HFF-Myc (cell line): ENCODE measurements at regions not wholly inside any gene's neighbourhood (a gene's known extent, or its start where the extent isn't known, plus 50 kb on each side); places are given as distances from the start of the nearest gene placed in this dataset.
"Not testable (repeated sequence)": the region's sequence is repeated elsewhere in the genome, so short reads cannot be mapped to it uniquely, and the experiment has no call there.

Experiments
- DNase-seq: peaks from one replicate; pipeline ENCODE4 v3.0.0-alpha.2; 2011; ENCODE audit warnings: low read depth; ENCODE audit errors: extremely low read depth
- H3K4me3 ChIP-seq: replicated peaks from 2 replicates; pipeline ENCODE4 v1.5.1; 2011; ENCODE audit warnings: low read depth, mild to moderate bottlenecking, control low read depth, low read length
- TF ChIP-seq, protein P1 (sequence below): IDR thresholded peaks from 2 replicates; pipeline ENCODE4 v1.5.1; 2012; ENCODE audit warnings: mild to moderate bottlenecking, low read depth, low read length, control low read depth; ENCODE audit errors: missing control alignments

DNA sequence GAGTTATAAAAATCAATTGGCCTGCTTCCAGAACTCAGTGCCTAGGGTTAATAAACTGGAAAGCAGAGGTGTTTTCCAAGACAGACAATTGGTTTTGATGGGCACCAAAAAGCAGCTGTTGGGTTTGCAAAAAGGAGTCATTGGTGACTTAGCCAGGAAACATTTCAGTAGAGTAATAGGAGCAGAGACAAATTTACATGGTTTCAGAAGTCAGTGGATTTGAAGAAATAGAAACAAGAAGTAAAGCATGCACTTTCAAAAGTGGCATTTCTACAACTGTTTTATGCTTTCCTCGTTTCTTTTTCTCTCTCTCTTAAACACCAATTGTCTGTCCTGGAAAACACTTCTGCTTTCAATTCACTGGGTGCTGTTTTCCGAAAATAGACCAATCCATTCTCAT lies 87.8 kb downstream of the GLUL start:
- TF ChIP-seq, protein P1, sequence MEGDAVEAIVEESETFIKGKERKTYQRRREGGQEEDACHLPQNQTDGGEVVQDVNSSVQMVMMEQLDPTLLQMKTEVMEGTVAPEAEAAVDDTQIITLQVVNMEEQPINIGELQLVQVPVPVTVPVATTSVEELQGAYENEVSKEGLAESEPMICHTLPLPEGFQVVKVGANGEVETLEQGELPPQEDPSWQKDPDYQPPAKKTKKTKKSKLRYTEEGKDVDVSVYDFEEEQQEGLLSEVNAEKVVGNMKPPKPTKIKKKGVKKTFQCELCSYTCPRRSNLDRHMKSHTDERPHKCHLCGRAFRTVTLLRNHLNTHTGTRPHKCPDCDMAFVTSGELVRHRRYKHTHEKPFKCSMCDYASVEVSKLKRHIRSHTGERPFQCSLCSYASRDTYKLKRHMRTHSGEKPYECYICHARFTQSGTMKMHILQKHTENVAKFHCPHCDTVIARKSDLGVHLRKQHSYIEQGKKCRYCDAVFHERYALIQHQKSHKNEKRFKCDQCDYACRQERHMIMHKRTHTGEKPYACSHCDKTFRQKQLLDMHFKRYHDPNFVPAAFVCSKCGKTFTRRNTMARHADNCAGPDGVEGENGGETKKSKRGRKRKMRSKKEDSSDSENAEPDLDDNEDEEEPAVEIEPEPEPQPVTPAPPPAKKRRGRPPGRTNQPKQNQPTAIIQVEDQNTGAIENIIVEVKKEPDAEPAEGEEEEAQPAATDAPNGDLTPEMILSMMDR = no peak
- H3K4me3 ChIP-seq = no peak overlapping the region
- DNase-seq = no peak

DNA sequence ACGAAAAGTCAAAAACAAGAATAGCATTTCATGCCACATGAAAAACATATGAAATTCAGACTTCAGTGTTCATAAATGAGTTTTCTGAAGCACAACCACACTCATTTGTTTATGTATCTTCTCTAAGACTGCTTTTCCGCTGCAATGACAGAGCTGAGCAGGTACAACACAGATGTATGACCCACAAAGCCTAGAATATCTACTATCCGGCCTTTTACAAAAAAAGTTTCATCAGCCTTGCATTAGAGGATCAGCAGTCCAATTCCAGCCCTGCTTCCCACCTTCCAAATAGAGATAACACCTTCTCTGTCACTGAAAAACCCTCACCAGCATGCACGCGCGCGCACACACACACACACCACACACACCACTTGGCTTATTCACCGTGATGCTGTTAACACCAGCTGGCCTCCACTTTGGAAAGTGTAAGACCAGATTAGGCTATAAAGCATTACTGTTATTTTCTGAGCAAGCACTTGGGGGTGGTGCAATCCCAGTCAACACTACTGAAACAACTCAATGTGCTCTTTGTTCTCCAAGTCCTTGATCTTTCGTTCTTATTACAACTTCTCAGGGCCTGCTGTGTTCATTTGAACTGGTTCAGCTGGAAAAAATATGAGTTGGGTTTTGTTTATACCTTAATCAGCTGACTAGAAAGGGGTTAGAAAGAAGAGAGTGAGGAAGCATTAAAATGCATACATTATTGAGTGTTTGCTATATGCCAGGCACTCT lies 90.0 kb downstream of the GLUL start:
- no peak for DNase-seq
- TF ChIP-seq, protein P1 = no peak
- no peak overlapping the region for H3K4me3 ChIP-seq

- no peak for DNase-seq
- H3K4me3 ChIP-seq = no peak overlapping the region
- TF ChIP-seq, protein P1 = no peak
Observed at GRCh38 chr1:182301026-182301436, 90.6 kb downstream of the GLUL start.

DNA sequence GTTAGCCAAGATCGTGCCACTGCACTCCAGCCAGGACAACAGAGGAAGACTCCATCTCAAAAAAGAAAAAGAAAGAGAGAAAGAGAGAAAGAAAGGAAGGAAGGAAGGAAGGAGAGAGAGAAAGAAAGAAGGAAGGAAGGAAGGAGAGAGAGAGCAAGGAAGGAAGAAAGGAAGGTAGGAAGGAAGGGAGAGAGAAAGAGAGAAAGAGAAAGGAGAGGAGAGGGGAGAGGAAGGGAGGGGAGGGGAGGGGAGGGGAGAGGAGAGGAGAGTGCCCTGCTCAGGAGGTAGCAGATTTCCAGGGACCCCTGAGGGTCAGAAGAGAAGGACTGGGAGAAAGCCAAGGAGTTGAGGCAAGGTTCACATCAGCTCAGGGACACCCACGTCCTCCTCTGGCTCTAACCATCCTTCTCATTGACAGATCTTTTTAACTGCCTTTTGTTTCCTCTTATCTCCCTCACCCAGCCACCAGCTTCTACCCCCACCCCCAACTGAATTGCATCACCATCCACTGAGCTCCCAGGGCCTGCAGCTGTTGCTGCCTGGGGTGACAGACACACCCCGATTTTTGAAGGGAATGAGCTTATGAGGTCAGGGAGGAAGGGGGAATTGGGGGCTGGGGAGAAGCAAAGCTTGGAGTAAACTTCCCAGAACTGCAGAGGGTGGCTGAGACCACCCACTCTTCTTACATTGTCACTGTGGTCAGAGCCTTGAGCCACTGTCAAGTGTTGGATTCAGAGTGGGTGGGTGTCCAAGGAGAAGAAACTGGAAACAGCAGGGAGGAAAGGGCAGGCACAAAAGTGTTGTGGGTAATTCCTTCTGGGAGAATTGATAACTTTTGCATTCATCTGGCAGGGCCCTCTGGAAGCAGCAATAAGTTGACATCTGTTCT lies 91.6 kb downstream of the GLUL start:
- no peak for DNase-seq
- TF ChIP-seq, protein P1 = no peak
- no peak overlapping the region for H3K4me3 ChIP-seq

DNA sequence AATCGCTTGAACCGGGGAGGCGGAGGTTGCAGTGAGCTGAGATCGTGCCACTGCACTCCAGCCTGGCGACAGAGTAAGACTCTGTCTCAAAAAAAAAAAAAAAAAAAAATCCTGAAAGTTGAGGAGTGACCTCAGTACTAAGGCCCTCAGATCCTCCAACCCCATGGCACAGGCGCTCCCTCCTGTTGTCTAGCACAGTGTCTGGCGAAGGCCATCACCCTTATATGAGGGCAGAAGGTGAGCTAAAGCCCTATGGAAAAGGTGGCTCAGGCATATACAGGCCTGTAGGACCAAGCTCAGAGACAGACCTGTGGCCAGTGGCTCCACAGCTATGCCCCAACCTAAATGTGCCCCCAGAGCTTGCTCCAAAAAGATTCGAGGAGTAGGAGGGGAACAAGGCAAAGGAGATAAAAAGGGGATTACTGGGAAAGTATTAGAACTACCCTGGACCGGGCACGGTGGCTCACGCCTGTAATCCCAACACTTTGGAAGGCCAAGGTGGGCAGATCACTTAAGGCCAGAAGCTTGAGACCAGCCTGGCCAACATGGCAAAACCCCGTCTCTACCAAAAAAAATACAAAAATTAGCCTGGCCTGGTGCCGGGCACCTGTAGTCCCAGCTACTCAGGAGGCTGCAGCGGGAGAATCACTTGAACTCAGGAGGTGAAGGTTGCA lies 92.4 kb downstream of the GLUL start:
- not testable (repeated sequence) for H3K4me3 ChIP-seq, DNase-seq

GRCh38 chr1:182297335-182297734 lies 94.3 kb downstream of the GLUL start:
- no peak for DNase-seq
- TF ChIP-seq, protein P1 = no peak
- H3K4me3 ChIP-seq = no peak overlapping the region

DNA sequence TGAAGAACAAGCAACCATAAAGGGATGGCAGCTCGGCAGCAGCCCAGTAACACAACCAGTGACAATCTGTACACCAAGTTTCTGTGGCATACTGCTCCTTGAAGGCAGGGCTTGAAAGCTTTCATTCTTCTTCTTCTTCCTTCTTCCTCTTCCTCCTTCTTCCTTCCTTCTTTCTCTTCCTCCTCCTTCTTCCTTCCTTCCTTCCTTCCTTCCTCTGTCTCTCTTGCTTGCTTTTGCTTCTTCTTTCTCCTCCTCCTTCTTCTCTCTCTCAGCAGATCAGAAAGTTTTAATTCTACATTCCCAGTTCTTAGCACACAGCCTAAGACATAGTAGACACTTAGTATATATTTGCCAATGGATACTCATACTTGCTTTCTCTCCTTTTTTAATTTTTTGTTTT lies 95.9 kb downstream of the GLUL start:
- TF ChIP-seq, protein P1 = no peak
- H3K4me3 ChIP-seq = no peak overlapping the region
- DNase-seq = no peak
